Aorta (tissue), 5 donors: ENCODE measurements at regions not wholly inside any gene's neighbourhood (a gene's known extent, or its start where the extent isn't known, plus 50 kb on each side); places are given as distances from the start of the nearest gene placed in this dataset.

Source experiments
- ATAC-seq: fragments of 200-7000 bp; cut with Tn5 transposase; one replicate; pipeline ENCODE4 v1.9.1; 2022; ENCODE audit warnings: moderate library complexity; ENCODE audit not compliant: low FRiP score
- DNase-seq, 2 donors: peaks; one replicate each; pipeline ENCODE4 v3.0.0-alpha.2; 2020
- H3K27ac ChIP-seq, 2 donors: one replicate each; pipeline ENCODE4 v1.5.1; 2013; ENCODE audit warnings: low read length in 2 of 2, mild to moderate bottlenecking in 2 of 2, moderate library complexity in 2 of 2, control low read depth in 1 of 2, inconsistent platforms in 1 of 2, low read depth in 1 of 2
- H3K27me3 ChIP-seq, 2 donors: one replicate each; pipeline ENCODE4 v1.6.1; 2013; ENCODE audit warnings: control low read depth in 1 of 2, low read length in 1 of 2, mild to moderate bottlenecking in 1 of 2, moderate library complexity in 1 of 2; ENCODE audit not compliant: insufficient read depth in 2 of 2, control insufficient read depth in 1 of 2
- H3K36me3 ChIP-seq, 2 donors: one replicate each; pipeline ENCODE4 v1.6.1; 2013; ENCODE audit warnings: control low read depth in 1 of 2, low read length in 1 of 2, mild to moderate bottlenecking in 1 of 2; ENCODE audit not compliant: insufficient read depth in 2 of 2, control insufficient read depth in 1 of 2
- H3K4me1 ChIP-seq, 2 donors: one replicate each; pipeline ENCODE4 v1.6.1; 2013; ENCODE audit warnings: low read length in 2 of 2, control low read depth in 1 of 2, mild to moderate bottlenecking in 1 of 2, moderate library complexity in 1 of 2; ENCODE audit not compliant: insufficient read depth in 2 of 2, control insufficient read depth in 1 of 2
- H3K4me3 ChIP-seq, 2 donors: one replicate each; pipeline ENCODE4 v1.5.1; 2013; ENCODE audit warnings: low read length in 2 of 2, control low read depth in 1 of 2, mild to moderate bottlenecking in 1 of 2
- H3K9me3 ChIP-seq: one replicate; pipeline ENCODE4 v1.6.1; 2013; ENCODE audit warnings: mild to moderate bottlenecking, low read length; ENCODE audit not compliant: control insufficient read depth
- WGBS, 2 donors: extraction: QIAGEN DNeasy Blood & Tissue Kit; methylation state at CpG; one replicate each; pipeline ENCODE4 v1.1.7; 2013; 5-methylcytosine and 5-hydroxymethylcytosine counted together
- intact Hi-C, 2 donors: fragments of 100-400 bp; cut with DNase I; formaldehyde crosslinking; loops; one replicate each; pipeline versions ENCODE4 v1.14.2 to v1.15.0; 2022
- donor health status: healthy with polysubstance abuse.
- donor health status: Bipolar disorder and iron deficiency.
- donor health status: DM: no; HTN: no; CAD: no.
- donor health status: DM: no; HTN: no; CAD: no.
- donor health status: DM: yes; HTN: yes; CAD: no.

DNA sequence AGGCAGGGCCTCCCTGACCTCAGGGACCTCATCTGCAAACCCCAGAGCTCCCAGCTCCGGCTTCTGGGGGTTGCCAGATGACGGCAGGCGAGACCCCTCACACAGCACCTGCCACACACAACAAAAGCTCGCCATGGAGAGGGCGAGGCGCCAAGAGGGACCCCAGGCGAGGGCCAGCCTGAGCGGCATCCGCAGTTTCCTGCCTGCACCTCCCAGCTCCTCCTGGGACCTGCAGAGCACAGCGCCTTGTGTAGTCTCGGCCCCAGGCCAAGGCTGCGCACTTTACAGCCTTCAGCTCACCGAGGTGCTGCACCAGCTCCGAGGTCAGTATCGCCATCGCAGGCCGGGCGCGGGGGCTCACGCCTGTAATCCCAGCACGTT, 82.4 kb upstream of the ADAMTS2 start:
- ATAC-seq (peak; percentile 51), DNase-seq (peak in 1 of 2 donors; percentile 69)
- intact Hi-C loops: no loop called here
- Histone ChIP-seq H3K4me1 (no peaks in the 10 kb centered on the region), H3K27ac (no peak overlapping the region), H3K9me3 (no peaks in the 10 kb centered on the region), H3K36me3 (no peaks in the 10 kb centered on the region), H3K4me3 (no peak overlapping the region), H3K27me3 (no peaks in the 10 kb centered on the region)
- 85 to 89% methylated on average over 20 to 21 of the region's 21 CpGs for WGBS, 2 donors

DNA sequence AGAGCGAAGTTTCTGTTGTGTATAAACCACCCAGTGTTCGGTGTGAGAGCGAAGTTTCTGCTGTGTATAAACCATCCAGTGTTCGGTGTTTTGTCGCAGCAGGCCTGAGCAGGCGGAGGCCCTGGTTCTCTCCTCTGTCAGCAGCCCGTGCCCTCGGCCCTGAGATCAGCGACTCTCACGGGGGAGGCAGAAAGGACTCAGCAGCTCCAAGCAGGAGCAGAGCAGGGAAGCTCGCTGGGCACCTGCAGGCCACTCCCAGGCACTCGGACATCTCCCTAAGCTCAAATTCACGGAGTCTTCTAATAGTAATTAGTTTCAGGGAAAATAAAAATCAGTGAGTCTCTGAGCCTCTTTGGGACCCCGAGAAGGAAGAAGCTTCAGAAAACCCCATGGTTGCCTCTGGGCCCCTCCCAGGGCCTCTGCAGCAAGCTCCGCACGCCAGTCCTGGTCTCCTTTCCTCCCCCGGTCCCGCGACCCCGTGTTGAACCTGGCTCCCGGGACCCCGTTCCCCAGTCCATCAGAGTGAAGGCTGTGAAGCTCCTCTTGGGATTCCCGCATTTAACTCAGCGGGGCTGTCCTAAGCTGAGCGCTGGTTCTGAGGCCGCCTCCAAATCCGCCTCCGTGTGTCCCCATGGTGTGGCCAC, 81.9 kb upstream of the ADAMTS2 start:
- no peaks in the 10 kb centered on the region for H3K36me3 ChIP-seq
- no peaks in the 10 kb centered on the region for H3K9me3 ChIP-seq
- no peaks in the 10 kb centered on the region for H3K4me1 ChIP-seq
- 45 to 59% methylated on average over 28 of the region's 28 CpGs for WGBS, 2 donors
- no peak overlapping the region for H3K4me3 ChIP-seq
- DNase-seq: peak in 1 of 2 donors; percentile 53
- no peaks in the 10 kb centered on the region for H3K27me3 ChIP-seq
- peak; percentile 8 for ATAC-seq
- H3K27ac ChIP-seq: no peak overlapping the region
- intact Hi-C loops: no loop called here

DNA sequence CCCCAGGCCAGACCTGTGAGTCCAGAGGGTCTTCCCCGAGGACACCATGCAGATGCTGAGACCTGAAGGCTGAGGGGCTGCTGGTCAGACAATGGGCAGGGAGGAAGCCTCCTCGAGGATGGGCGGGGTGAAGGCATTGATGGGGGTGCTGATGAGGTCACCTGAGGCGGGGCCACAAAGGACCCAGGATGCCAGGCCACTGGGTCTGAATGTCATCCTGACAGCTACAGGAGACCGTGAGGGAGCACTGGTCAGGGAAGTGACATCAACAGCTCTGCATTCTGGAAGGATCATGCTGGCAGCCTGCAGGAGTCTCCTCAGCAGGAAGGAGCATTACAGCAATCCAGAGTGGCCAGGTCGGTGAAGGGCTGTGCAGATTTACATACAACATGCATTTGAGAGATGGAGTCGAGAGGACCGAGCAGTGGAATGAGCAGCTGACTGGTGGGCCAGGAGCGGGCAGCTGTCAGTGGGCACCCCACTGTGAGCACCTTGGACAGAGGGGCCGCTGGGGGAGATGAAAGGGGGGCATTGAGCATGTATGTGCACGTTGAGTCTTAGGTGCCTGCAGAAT, 77.7 kb upstream of the ADAMTS2 start:
- DNase-seq: peak in 1 of 2 donors; percentile 69
- no peak for ATAC-seq
- Histone ChIP-seq H3K4me3 (no peak overlapping the region), H3K27me3 (no peaks in the 10 kb centered on the region), H3K27ac (no peak overlapping the region), H3K4me1 (no peaks in the 10 kb centered on the region), H3K9me3 (no peaks in the 10 kb centered on the region), H3K36me3 (no peaks in the 10 kb centered on the region)
- WGBS, 2 donors: 65 to 73% methylated on average over 11 of the region's 11 CpGs
- intact Hi-C loops: no loop called here

- WGBS, 2 donors: 54 to 70% methylated on average over 7 of the region's 7 CpGs
- DNase-seq (no peak), ATAC-seq (no peak)
Measured at GRCh38 chr5:179422213-179422855, 77.1 kb upstream of the ADAMTS2 start.

DNA sequence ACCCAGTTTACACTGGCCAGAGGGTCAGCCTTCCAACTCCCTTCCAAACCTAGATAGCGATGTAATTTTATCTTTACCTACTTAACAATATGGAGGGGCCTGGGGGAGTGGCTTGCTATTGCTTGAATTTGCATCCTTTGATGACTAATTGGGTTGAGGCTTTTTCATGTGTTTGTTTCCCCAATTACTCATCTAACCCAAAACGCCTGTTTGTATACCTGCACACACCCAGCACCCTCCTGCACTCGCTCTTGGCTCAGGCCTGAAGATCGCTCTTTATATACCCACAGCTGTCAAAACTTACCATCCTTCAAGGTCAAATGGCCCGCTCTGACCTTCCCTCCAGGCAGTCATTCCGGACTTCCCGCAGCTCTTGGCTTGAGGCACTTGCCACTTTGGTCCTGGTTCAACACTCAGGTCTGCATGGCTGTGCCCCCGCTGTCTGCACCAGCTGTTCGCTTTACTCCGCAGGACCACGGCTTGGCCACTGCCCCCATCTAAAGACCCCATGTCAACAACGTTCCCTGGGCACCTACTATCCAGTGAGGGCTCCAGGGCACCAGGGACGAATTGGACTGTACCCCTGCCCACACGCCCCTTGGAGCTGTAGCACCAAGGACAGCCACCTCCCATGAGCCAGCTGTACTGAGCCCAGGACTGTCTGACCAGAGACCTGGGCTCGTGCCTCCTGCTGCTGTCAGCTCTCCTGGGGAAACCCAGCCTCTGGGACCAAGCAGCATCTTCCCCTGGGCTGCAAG, 76.1 kb upstream of the ADAMTS2 start:
- intact Hi-C loops: no loop called here
- no peak for DNase-seq
- no peaks in the 10 kb centered on the region for H3K36me3 ChIP-seq
- no peak overlapping the region for H3K4me3 ChIP-seq
- ATAC-seq: no peak
- H3K27ac ChIP-seq: no peak overlapping the region
- no peaks in the 10 kb centered on the region for H3K9me3 ChIP-seq
- H3K4me1 ChIP-seq: no peaks in the 10 kb centered on the region
- WGBS, 2 donors: 65 to 69% methylated on average over 15 of the region's 15 CpGs
- H3K27me3 ChIP-seq: no peaks in the 10 kb centered on the region

More at GRCh38 chr5:179422213-179422855, 77.1 kb upstream of the ADAMTS2 start:
- Histone ChIP-seq H3K4me3 (no peak overlapping the region), H3K27me3 (no peaks in the 10 kb centered on the region), H3K9me3 (no peaks in the 10 kb centered on the region), H3K36me3 (no peaks in the 10 kb centered on the region), H3K4me1 (no peaks in the 10 kb centered on the region), H3K27ac (no peak overlapping the region)
- intact Hi-C loops: no loop called here

DNA sequence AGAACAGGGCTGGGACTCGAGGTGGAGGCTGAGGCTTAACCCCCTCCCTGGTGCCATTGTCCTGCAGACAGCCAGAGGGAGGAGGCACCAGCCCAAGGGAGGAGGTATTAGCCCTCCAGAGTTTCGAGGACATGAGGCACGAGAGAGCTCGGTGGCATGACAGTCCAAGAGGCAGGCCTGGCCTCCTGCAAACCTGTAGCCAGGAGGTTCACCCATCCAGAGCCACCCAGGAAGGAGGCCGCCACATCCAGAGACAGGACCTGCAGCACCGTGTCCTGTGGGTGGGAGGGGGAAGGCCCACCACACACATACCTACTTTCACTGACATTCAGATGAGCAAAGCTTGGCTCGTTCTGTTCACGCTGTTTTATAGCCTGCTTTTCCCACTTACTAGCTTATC, 75.2 kb upstream of the ADAMTS2 start:
- intact Hi-C loops: no loop called here
- Histone ChIP-seq H3K4me1 (no peaks in the 10 kb centered on the region), H3K9me3 (no peaks in the 10 kb centered on the region), H3K27me3 (no peaks in the 10 kb centered on the region), H3K27ac (no peak overlapping the region), H3K4me3 (no peak overlapping the region), H3K36me3 (no peaks in the 10 kb centered on the region)
- WGBS, 2 donors: 68 to 73% methylated on average over 8 of the region's 8 CpGs
- ATAC-seq: no peak
- peak in 1 of 2 donors; percentile 43 for DNase-seq

GRCh38 chr5:179418972-179419371, 73.7 kb upstream of the ADAMTS2 start:
- no peaks in the 10 kb centered on the region for H3K4me1 ChIP-seq
- intact Hi-C loops: no loop called here
- 81 to 82% methylated on average over 11 of the region's 11 CpGs for WGBS, 2 donors
- no peak for ATAC-seq
- H3K4me3 ChIP-seq: no peak overlapping the region
- no peaks in the 10 kb centered on the region for H3K9me3 ChIP-seq
- DNase-seq: peak in 1 of 2 donors; percentile 62
- H3K27ac ChIP-seq: no peak overlapping the region
- H3K36me3 ChIP-seq: no peaks in the 10 kb centered on the region
- H3K27me3 ChIP-seq: no peaks in the 10 kb centered on the region

GRCh38 chr5:179417696-179418095, 72.4 kb upstream of the ADAMTS2 start:
- DNase-seq (no peak), ATAC-seq (no peak)
- no peaks in the 10 kb centered on the region for H3K36me3 ChIP-seq
- no peaks in the 10 kb centered on the region for H3K27me3 ChIP-seq
- no peak overlapping the region for H3K27ac ChIP-seq
- H3K4me1 ChIP-seq: no peaks in the 10 kb centered on the region
- no peak overlapping the region for H3K4me3 ChIP-seq
- H3K9me3 ChIP-seq: no peaks in the 10 kb centered on the region
- intact Hi-C loops: no loop called here
- WGBS, 2 donors: 76 to 79% methylated on average over 5 of the region's 5 CpGs
